ENCODE measurements at regions not wholly inside any gene's neighbourhood (a gene's known extent, or its start where the extent isn't known, plus 50 kb on each side); places are given as distances from the start of the nearest gene placed in this dataset.

DNA sequence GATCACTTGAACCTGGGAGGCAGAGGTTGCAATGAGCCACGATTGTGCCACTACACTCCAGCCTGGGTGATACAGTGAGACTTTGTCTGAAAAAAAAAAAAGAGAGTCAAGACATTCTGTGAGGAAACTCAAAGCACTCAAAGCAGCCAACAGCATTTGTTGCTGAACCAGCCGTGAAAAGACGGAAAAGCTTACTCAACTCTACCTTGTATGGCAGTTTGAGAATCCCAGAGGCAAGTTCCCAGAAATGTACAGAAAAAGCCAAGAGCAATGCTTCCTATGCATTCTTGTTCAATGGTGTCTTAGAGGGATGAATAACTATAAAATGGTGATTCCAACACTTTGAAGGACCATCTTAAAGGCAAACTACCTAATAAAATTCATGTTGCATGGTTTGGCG is 170.2 kb downstream of the HSD17B3 start:
- H3K9ac ChIP-seq: no peak overlapping the region
- H3K27me3 ChIP-seq: peaks cover 29% of the 10 kb centered on the region
- peaks cover 23% of the 10 kb centered on the region for H3F3A ChIP-seq (ENCODE audit: low read depth)
- Mint-ChIP-seq H3K27me3 (ENCODE audit: insufficient read depth, low read depth) (peaks cover 14% of the 10 kb centered on the region), H3K4me1 (peaks cover 13% of the 10 kb centered on the region), H3K9me3 (no peaks in the 10 kb centered on the region), H3K36me3 (no peaks in the 10 kb centered on the region), H3K27ac (no peak overlapping the region), H3K4me3 (no peak overlapping the region)
- H3K27ac ChIP-seq: no peak overlapping the region
- H2AFZ ChIP-seq (replicated peaks): no peak overlapping the region
- no peak overlapping the region for H3K4me2 ChIP-seq
- H3K4me1 ChIP-seq: peaks cover 29% of the 10 kb centered on the region
- no peak overlapping the region for H3K4me3 ChIP-seq
- H3K36me3 ChIP-seq: no peaks in the 10 kb centered on the region
- peaks cover 4% of the 10 kb centered on the region for H4K20me1 ChIP-seq (ENCODE audit: low read depth)
- TF ChIP-seq EZH2 (IDR thresholded peaks at IDR 0.05): no peak
- TF ChIP-seq, protein P1, sequence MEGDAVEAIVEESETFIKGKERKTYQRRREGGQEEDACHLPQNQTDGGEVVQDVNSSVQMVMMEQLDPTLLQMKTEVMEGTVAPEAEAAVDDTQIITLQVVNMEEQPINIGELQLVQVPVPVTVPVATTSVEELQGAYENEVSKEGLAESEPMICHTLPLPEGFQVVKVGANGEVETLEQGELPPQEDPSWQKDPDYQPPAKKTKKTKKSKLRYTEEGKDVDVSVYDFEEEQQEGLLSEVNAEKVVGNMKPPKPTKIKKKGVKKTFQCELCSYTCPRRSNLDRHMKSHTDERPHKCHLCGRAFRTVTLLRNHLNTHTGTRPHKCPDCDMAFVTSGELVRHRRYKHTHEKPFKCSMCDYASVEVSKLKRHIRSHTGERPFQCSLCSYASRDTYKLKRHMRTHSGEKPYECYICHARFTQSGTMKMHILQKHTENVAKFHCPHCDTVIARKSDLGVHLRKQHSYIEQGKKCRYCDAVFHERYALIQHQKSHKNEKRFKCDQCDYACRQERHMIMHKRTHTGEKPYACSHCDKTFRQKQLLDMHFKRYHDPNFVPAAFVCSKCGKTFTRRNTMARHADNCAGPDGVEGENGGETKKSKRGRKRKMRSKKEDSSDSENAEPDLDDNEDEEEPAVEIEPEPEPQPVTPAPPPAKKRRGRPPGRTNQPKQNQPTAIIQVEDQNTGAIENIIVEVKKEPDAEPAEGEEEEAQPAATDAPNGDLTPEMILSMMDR (IDR thresholded peaks at IDR 0.05): no peak
- no peak for TF ChIP-seq EZH2phosphoT487 (IDR thresholded peaks at IDR 0.05)
- DNase-seq (ENCODE audit: low spot score): no peak
- no peaks in the 10 kb centered on the region for H3K9me3 ChIP-seq (ENCODE audit: low read depth)
- H3K79me2 ChIP-seq (ENCODE audit: low read depth): no peaks in the 10 kb centered on the region

DNA sequence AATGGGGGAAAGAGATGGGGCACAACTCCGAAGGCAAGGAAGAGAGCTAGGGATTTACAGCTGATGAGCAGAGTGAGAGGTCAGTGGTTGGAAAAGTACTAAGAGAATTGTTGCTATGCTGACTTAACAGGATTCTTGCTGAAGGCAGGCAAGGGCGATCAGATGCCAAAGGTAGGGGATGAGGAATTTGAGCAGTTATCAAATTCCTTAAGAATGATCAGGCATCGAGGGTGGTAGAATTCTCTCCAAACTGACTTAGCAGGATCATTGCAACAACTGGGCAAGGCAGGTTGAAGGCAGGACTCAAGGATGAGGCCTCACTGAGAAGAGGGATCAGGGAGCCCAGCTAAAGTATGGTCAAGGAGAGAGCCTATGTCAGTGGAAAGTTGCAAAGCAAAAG is 171.0 kb downstream of the HSD17B3 start:
- H3K27me3 Mint-ChIP-seq (ENCODE audit: insufficient read depth, low read depth): peaks cover 14% of the 10 kb centered on the region
- H3K79me2 ChIP-seq (ENCODE audit: low read depth): no peaks in the 10 kb centered on the region
- peaks cover 34% of the 10 kb centered on the region for H3K4me1 ChIP-seq
- peaks cover 4% of the 10 kb centered on the region for H4K20me1 ChIP-seq (ENCODE audit: low read depth)
- no peak overlapping the region for H3K4me3 ChIP-seq
- no peaks in the 10 kb centered on the region for H3K9me3 Mint-ChIP-seq
- no peak overlapping the region for H3K9ac ChIP-seq
- H3K27me3 ChIP-seq: peaks cover 31% of the 10 kb centered on the region
- H3K36me3 Mint-ChIP-seq: no peaks in the 10 kb centered on the region
- DNase-seq (ENCODE audit: low spot score): no peak
- no peak overlapping the region for H2AFZ ChIP-seq (replicated peaks)
- no peaks in the 10 kb centered on the region for H3K36me3 ChIP-seq
- H3K4me1 Mint-ChIP-seq: peaks cover 13% of the 10 kb centered on the region
- H3F3A ChIP-seq (ENCODE audit: low read depth): peaks cover 28% of the 10 kb centered on the region
- H3K4me2 ChIP-seq: no peak overlapping the region
- no peak overlapping the region for H3K27ac ChIP-seq
- peak overlapping the region; percentile 17 for H3K27ac Mint-ChIP-seq
- no peaks in the 10 kb centered on the region for H3K9me3 ChIP-seq (ENCODE audit: low read depth)
- TF ChIP-seq, protein P1 (IDR thresholded peaks at IDR 0.05): no peak
- TF ChIP-seq EZH2phosphoT487 (IDR thresholded peaks at IDR 0.05): no peak
- TF ChIP-seq EZH2 (IDR thresholded peaks at IDR 0.05): no peak
- H3K4me3 Mint-ChIP-seq: no peak overlapping the region

DNA sequence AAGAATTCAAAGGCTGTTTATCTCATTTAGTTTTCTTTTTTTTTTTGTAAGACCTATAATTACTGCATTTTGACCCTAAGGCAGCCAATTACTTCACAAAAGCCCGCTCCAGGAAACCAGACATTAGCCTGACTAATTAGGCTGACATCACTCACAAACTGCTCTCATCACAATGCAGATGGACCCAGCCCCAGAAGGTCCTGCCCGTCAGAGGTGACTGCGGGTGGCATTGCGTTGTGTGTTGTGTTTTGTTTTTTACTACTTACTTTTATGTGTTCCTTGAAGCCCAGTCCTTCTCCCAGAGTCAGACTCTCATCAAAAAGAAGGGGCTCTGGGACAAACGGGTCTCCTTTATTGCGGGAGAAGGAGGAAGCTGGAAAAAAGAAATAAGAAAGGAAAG is 172.2 kb downstream of the HSD17B3 start:
- H3K9me3 ChIP-seq (ENCODE audit: low read depth): no peaks in the 10 kb centered on the region
- DNase-seq (ENCODE audit: low spot score): peak; percentile 90
- peaks cover 4% of the 10 kb centered on the region for H4K20me1 ChIP-seq (ENCODE audit: low read depth)
- peak overlapping the region; percentile 20 for H3K4me3 ChIP-seq
- H3F3A ChIP-seq (ENCODE audit: low read depth): peaks cover 33% of the 10 kb centered on the region
- peak overlapping the region; percentile 72 for H3K4me2 ChIP-seq
- H3K27ac Mint-ChIP-seq: no peak overlapping the region
- peaks cover 13% of the 10 kb centered on the region for H3K4me1 Mint-ChIP-seq
- no peaks in the 10 kb centered on the region for H3K36me3 Mint-ChIP-seq
- H3K27me3 Mint-ChIP-seq (ENCODE audit: insufficient read depth, low read depth): peaks cover 17% of the 10 kb centered on the region
- H3K79me2 ChIP-seq (ENCODE audit: low read depth): no peaks in the 10 kb centered on the region
- H3K4me3 Mint-ChIP-seq: no peak overlapping the region
- no peaks in the 10 kb centered on the region for H3K9me3 Mint-ChIP-seq
- TF ChIP-seq, protein P1 (IDR thresholded peaks at IDR 0.05): no peak
- TF ChIP-seq EZH2phosphoT487 (IDR thresholded peaks at IDR 0.05): peak; percentile 57
- H3K27ac ChIP-seq: no peak overlapping the region
- no peaks in the 10 kb centered on the region for H3K36me3 ChIP-seq
- H3K4me1 ChIP-seq: peaks cover 36% of the 10 kb centered on the region
- no peak overlapping the region for H2AFZ ChIP-seq (replicated peaks)
- H3K27me3 ChIP-seq: peaks cover 31% of the 10 kb centered on the region
- no peak overlapping the region for H3K9ac ChIP-seq
